ENCODE measurements at regions not wholly inside any gene's neighbourhood (a gene's known extent, or its start where the extent isn't known, plus 50 kb on each side); places are given as distances from the start of the nearest gene placed in this dataset.
A peak's percentile ranks its signal among the peaks of the same experiment; 100 is the strongest.

DNA sequence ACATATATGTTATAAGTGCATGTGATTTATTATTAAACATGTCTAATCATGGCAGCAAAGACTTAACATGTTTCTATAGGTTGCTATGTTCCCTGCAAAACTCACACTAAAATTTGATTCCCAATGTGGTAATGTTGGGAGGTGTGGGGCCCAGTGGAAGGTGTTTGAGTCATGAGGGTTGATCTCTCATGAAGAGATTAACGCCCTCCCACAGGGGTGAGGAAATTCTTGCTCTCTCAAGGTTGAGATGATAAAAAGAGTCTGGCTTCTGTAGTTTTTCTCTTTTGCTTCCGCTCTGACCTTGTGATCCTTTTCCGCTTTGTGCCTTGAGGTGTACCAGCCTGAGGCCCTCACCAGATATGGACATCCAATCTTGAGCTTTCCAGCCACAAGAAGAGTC, 737.5 kb upstream of the SLITRK5 start:
- ATAC-seq: peak; percentile 24

GRCh38 chr13:86937316-86937715, 733.9 kb upstream of the SLITRK5 start:
- ChIA-PET POLR2A (no interaction called here), CTCF (no interaction called here)
- ATAC-seq (no peak), DNase-seq (ENCODE audit: low spot score) (no peak)
- no peak overlapping the region for H3K27ac Mint-ChIP-seq
- no peaks in the 10 kb centered on the region for H3K36me3 Mint-ChIP-seq
- no peak overlapping the region for H3K4me3 Mint-ChIP-seq
- TF ChIP-seq NR1H2 (CRISPR knock-in tag; IDR thresholded peaks at IDR 0.05) (no peak), SMAD3 (CRISPR knock-in tag; IDR thresholded peaks at IDR 0.05; ENCODE audit: borderline replicate concordance) (no peak), TEAD4 (CRISPR knock-in tag; IDR thresholded peaks at IDR 0.05) (no peak), ZNF396 (CRISPR knock-in tag; IDR thresholded peaks at IDR 0.05; ENCODE audit: borderline replicate concordance) (no peak), FOXK1 (CRISPR knock-in tag; IDR thresholded peaks at IDR 0.05) (no peak), CDX4 (CRISPR knock-in tag; IDR thresholded peaks at IDR 0.05; ENCODE audit: borderline replicate concordance) (no peak), ERG (CRISPR knock-in tag; IDR thresholded peaks at IDR 0.05) (no peak), TCF7 (CRISPR knock-in tag; IDR thresholded peaks at IDR 0.05; ENCODE audit: low read depth) (no peak)
- TF ChIP-seq, protein P1, sequence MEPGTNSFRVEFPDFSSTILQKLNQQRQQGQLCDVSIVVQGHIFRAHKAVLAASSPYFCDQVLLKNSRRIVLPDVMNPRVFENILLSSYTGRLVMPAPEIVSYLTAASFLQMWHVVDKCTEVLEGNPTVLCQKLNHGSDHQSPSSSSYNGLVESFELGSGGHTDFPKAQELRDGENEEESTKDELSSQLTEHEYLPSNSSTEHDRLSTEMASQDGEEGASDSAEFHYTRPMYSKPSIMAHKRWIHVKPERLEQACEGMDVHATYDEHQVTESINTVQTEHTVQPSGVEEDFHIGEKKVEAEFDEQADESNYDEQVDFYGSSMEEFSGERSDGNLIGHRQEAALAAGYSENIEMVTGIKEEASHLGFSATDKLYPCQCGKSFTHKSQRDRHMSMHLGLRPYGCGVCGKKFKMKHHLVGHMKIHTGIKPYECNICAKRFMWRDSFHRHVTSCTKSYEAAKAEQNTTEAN (CRISPR knock-in tag; IDR thresholded peaks at IDR 0.05): no peak
- TF ChIP-seq, protein P2, sequence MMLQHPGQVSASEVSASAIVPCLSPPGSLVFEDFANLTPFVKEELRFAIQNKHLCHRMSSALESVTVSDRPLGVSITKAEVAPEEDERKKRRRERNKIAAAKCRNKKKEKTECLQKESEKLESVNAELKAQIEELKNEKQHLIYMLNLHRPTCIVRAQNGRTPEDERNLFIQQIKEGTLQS (CRISPR knock-in tag; conservative IDR thresholded peaks at IDR 0.05): no peak
- TF ChIP-seq, protein P3, sequence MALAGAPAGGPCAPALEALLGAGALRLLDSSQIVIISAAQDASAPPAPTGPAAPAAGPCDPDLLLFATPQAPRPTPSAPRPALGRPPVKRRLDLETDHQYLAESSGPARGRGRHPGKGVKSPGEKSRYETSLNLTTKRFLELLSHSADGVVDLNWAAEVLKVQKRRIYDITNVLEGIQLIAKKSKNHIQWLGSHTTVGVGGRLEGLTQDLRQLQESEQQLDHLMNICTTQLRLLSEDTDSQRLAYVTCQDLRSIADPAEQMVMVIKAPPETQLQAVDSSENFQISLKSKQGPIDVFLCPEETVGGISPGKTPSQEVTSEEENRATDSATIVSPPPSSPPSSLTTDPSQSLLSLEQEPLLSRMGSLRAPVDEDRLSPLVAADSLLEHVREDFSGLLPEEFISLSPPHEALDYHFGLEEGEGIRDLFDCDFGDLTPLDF (CRISPR knock-in tag; IDR thresholded peaks at IDR 0.05): no peak
- H3K4me1 Mint-ChIP-seq: peaks cover 22% of the 10 kb centered on the region
- peaks cover 3% of the 10 kb centered on the region; the same call in 1 of the 2 replicates for H3K9me3 Mint-ChIP-seq
- H3K27me3 Mint-ChIP-seq (ENCODE audit: low read depth): no peaks in the 10 kb centered on the region; the same call in 1 of the 2 replicates

More for the DNA sequence above, 737.5 kb upstream of the SLITRK5 start:
- H3K9me3 Mint-ChIP-seq: no peaks in the 10 kb centered on the region
- no peaks in the 10 kb centered on the region for H3K36me3 Mint-ChIP-seq
- no peak overlapping the region for H3K4me3 Mint-ChIP-seq
- POLR2A ChIA-PET: no interaction called here
- DNase-seq (ENCODE audit: low spot score): no peak
- no peaks in the 10 kb centered on the region; the same call in 1 of the 2 replicates for H3K27me3 Mint-ChIP-seq (ENCODE audit: low read depth)
- peak overlapping the region; percentile 95 for H3K27ac Mint-ChIP-seq
- peaks cover 34% of the 10 kb centered on the region for H3K4me1 Mint-ChIP-seq
- TF ChIP-seq E2F4 (CRISPR knock-in tag; IDR thresholded peaks at IDR 0.05; ENCODE audit: borderline replicate concordance, low read depth): no peak
- TF ChIP-seq ZNF512 (CRISPR knock-in tag; IDR thresholded peaks at IDR 0.05; ENCODE audit: borderline replicate concordance): no peak
- TF ChIP-seq, protein P4, sequence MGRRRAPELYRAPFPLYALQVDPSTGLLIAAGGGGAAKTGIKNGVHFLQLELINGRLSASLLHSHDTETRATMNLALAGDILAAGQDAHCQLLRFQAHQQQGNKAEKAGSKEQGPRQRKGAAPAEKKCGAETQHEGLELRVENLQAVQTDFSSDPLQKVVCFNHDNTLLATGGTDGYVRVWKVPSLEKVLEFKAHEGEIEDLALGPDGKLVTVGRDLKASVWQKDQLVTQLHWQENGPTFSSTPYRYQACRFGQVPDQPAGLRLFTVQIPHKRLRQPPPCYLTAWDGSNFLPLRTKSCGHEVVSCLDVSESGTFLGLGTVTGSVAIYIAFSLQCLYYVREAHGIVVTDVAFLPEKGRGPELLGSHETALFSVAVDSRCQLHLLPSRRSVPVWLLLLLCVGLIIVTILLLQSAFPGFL (CRISPR knock-in tag; IDR thresholded peaks at IDR 0.05; ENCODE audit: borderline replicate concordance): no peak
- CTCF ChIA-PET: interaction anchor here (1.1 kb wide), 1 partner anchor 63 kb away, joined by 4 read pairs; no protein-coding TSS in a partner anchor

All from WTC11 (cell line).